ENCODE measurements at regions not wholly inside any gene's neighbourhood (a gene's known extent, or its start where the extent isn't known, plus 50 kb on each side); places are given as distances from the start of the nearest gene placed in this dataset.
"Not testable (repeated sequence)": the region's sequence is repeated elsewhere in the genome, so short reads cannot be mapped to it uniquely, and the experiment has no call there.

- in situ Hi-C loops (cut with HindIII; ENCODE audit: low pct_ligation_motif_present, low pct_unique_long_range_greater_than_20kb, low sequenced_read_pairs): no loop called here
- DNase-seq: no peak
Observed at GRCh38 chr3:3309887-3310286, 130.4 kb upstream of the CRBN start.

GRCh38 chr3:3308809-3309208 lies 129.3 kb upstream of the CRBN start:
- DNase-seq: no peak
- in situ Hi-C loops (cut with HindIII; ENCODE audit: low pct_ligation_motif_present, low pct_unique_long_range_greater_than_20kb, low sequenced_read_pairs): no loop called here

GRCh38 chr3:3307491-3307890 lies 128.0 kb upstream of the CRBN start:
- in situ Hi-C loops (cut with HindIII; ENCODE audit: low pct_ligation_motif_present, low pct_unique_long_range_greater_than_20kb, low sequenced_read_pairs): no loop called here
- no peak for DNase-seq

DNA sequence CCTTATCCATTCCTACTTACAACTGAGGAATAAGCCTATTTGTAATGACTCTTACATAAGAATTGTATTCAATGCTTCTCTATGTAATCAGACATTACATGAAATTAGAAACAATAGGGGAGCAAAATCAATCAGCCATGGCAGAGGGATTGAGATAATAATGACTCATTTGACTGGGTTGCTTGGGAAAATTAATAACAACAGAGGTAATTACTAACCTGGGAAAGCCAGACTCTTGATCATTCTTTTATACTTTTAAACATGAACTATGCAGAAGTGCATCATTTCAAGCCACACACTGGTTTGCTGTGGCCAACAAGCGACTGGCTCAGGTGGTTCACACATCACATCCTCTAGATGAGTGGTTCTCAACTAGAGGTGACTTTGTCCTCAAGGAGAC lies 126.3 kb upstream of the CRBN start:
- in situ Hi-C loops (cut with HindIII; ENCODE audit: low pct_ligation_motif_present, low pct_unique_long_range_greater_than_20kb, low sequenced_read_pairs): no loop called here
- DNase-seq: no peak

DNA sequence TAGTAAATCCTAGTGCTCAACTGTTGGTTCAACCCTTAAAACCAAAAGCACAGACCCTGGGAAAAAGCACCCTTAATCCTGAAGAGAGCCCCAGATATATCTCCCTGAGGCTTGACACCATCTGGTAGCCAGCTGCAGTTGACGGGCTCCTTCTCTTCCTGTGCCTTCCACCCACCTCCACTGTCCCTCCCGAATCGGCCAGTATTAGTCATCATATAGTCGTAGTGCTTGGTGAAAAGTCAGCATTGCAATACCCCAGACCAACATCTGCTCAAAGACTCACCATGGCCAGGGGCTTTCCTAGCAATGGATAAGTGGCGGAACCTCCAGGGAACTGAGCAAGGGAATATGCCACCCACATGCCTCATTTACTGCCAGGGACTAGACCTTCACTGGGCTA lies 125.6 kb upstream of the CRBN start:
- in situ Hi-C loops (cut with HindIII; ENCODE audit: low pct_ligation_motif_present, low pct_unique_long_range_greater_than_20kb, low sequenced_read_pairs): no loop called here
- no peak for DNase-seq

DNA sequence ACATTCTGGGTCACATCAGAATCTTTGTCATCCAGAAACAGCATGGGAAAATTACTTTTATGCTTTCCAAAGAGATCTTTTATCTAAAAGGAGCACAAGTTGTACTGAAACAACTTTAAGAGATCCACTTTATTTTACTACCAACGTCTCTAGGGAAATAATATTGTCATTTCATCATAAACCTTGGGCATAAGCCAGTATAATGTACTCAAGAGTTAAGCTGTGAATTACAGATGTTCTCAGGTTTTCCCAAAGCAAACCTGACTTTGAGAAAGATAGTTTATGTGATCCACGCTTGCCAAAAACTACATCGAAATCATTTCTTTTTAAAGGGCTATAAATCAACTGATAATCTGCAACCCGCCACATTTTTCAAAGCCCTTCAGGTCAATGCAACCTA lies 124.1 kb upstream of the CRBN start:
- no peak for DNase-seq
- in situ Hi-C loops (cut with HindIII; ENCODE audit: low pct_ligation_motif_present, low pct_unique_long_range_greater_than_20kb, low sequenced_read_pairs): no loop called here

- DNase-seq: no peak
- in situ Hi-C loops (cut with HindIII; ENCODE audit: low pct_ligation_motif_present, low pct_unique_long_range_greater_than_20kb, low sequenced_read_pairs): no loop called here
Observed at GRCh38 chr3:3302964-3303363, 123.5 kb upstream of the CRBN start.

GRCh38 chr3:3301476-3301875 lies 122.0 kb upstream of the CRBN start:
- in situ Hi-C loops (cut with HindIII; ENCODE audit: low pct_ligation_motif_present, low pct_unique_long_range_greater_than_20kb, low sequenced_read_pairs): no loop called here
- no peak for DNase-seq

GRCh38 chr3:3296979-3297381 lies 117.5 kb upstream of the CRBN start:
- DNase-seq: no peak
- in situ Hi-C loops (cut with HindIII; ENCODE audit: low pct_ligation_motif_present, low pct_unique_long_range_greater_than_20kb, low sequenced_read_pairs): no loop called here

GRCh38 chr3:3295586-3295985 lies 116.1 kb upstream of the CRBN start:
- no peak for DNase-seq

GRCh38 chr3:3291756-3292283 lies 112.3 kb upstream of the CRBN start:
- in situ Hi-C loops (cut with HindIII; ENCODE audit: low pct_ligation_motif_present, low pct_unique_long_range_greater_than_20kb, low sequenced_read_pairs): not testable (repeated sequence)

More at GRCh38 chr3:3295586-3295985, 116.1 kb upstream of the CRBN start:
- in situ Hi-C loops (cut with HindIII; ENCODE audit: low pct_ligation_motif_present, low pct_unique_long_range_greater_than_20kb, low sequenced_read_pairs): no loop called here

DNA sequence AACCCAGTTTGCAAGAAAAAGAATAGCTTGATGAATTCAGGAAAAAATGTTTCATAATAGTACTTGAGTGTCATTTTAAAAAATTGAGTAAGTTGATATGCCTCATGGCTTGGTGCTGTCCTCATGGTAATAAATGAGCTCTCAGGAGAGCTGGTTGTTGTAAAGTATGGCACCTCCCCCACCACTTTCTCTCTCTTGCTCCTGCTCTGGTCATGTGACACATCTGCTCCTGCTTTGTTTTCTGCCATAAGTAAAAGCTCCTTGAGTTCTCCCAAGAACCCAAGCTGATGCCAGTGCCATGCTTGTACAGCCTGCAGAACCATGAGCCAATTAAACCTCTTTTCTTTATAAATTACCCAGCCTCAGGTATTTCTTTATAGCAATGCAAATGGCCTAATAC lies 108.8 kb upstream of the CRBN start:
- in situ Hi-C loops (cut with HindIII; ENCODE audit: low pct_ligation_motif_present, low pct_unique_long_range_greater_than_20kb, low sequenced_read_pairs): no loop called here
- no peak for DNase-seq

More at GRCh38 chr3:3291756-3292283, 112.3 kb upstream of the CRBN start:
- DNase-seq: not testable (repeated sequence)

DNA sequence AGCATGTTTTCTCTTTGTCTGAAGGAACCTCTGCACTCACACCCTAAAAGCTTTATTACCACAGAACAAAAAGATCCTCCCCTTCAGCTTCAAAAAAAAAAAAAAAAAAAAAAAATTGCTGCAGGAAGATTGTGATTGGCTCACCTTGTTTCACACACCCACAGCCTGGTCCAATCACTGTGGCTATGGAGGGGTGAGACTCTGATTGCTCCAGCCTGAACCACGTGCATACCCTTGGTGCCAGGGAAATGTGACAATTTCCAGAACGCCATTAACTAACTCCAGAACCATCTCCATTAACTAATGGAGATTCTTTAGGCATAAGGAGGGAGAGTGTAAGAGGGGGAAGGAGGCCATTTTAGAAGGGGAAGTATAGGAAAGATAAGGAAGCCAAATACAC lies 106.5 kb upstream of the CRBN start:
- in situ Hi-C loops (cut with HindIII; ENCODE audit: low pct_ligation_motif_present, low pct_unique_long_range_greater_than_20kb, low sequenced_read_pairs): no loop called here
- DNase-seq: no peak

GRCh38 chr3:3281024-3281423 lies 101.5 kb upstream of the CRBN start:
- in situ Hi-C loops (cut with HindIII; ENCODE audit: low pct_ligation_motif_present, low pct_unique_long_range_greater_than_20kb, low sequenced_read_pairs): no loop called here
- DNase-seq: no peak

DNA sequence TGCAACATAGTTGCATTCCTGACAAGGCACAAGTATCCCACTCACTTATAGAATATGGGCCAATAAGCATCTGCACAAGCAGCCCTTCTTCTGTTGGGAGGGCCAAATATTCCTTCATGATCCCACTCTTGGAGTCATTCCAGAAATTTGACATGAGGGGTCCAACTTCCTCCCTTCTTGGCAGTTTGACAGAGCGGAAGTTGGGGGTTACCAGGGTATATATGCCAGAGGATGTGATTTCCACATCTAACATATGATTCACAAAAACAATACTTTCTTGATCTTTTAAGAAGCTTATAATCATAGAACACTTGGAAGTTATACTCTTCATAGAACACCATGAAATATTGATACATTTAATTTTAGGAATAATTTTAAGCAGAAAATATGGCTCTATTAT lies 100.9 kb upstream of the CRBN start:
- in situ Hi-C loops (cut with HindIII; ENCODE audit: low pct_ligation_motif_present, low pct_unique_long_range_greater_than_20kb, low sequenced_read_pairs): no loop called here
- no peak for DNase-seq

DNA sequence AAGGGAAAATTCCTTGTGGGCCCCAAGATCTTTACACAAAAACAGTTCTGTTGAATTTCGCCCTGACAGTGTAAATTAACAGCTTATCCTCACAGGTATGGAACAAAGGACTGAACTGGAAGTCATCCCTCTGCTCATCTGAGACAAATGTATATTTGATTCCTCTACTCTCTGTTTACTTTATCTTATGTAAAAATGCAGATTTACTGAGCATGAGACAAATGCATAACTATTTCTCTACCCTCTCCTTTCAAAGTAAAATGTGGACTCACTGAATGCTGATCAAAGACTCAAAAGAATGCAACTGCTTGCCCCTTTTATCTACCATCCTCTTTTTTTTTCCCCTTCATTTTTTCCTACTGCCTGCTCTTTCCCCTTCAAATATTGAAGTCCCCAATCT lies 98.6 kb upstream of the CRBN start:
- in situ Hi-C loops (cut with HindIII; ENCODE audit: low pct_ligation_motif_present, low pct_unique_long_range_greater_than_20kb, low sequenced_read_pairs): no loop called here
- no peak for DNase-seq

GRCh38 chr3:3276630-3277029 lies 97.1 kb upstream of the CRBN start:
- no peak for DNase-seq
- in situ Hi-C loops (cut with HindIII; ENCODE audit: low pct_ligation_motif_present, low pct_unique_long_range_greater_than_20kb, low sequenced_read_pairs): no loop called here

GRCh38 chr3:3264796-3265195 lies 85.3 kb upstream of the CRBN start:
- DNase-seq: no peak
- in situ Hi-C loops (cut with HindIII; ENCODE audit: low pct_ligation_motif_present, low pct_unique_long_range_greater_than_20kb, low sequenced_read_pairs): no loop called here

DNA sequence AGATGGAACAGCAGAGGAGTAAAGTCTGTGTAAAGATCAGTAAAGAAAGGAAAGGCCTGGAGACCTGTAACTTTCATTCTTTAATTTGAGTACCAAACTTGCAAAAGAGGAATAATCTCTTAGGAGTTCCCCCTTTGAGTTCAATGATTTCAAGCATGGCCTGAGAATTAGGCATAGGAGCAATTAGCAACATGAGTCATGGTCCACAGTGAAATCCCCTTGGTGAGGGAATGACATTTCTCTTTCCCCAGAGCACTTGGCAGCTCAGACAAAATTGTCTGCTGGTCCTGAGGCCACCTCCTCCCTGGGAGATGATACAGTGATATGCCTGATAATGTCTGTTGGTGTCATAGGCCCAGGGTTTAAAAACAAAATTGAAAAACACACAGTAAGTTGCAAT lies 81.4 kb upstream of the CRBN start:
- no peak for DNase-seq
- in situ Hi-C loops (cut with HindIII; ENCODE audit: low pct_ligation_motif_present, low pct_unique_long_range_greater_than_20kb, low sequenced_read_pairs): no loop called here

DNA sequence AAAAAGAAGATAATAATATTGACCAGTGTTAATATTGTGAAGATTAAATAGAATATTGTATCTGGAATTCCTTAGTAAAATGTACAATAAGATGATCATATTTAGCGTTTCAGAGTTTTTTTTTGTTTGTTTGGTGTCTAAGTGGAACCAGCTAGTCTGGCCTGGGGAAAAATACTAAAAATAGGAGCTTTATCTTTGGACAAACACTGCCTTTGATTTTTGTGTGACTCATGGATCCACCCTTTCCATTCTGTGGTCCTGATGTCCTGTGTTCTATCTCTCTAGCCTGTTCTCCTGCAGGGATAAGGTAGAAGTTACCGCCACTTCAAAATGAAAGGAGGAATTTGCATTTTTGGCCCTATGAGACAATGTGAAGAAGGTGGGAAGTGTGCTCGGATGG lies 79.7 kb upstream of the CRBN start:
- DNase-seq: no peak
- in situ Hi-C loops (cut with HindIII; ENCODE audit: low pct_ligation_motif_present, low pct_unique_long_range_greater_than_20kb, low sequenced_read_pairs): no loop called here

- in situ Hi-C loops (cut with HindIII; ENCODE audit: low pct_ligation_motif_present, low pct_unique_long_range_greater_than_20kb, low sequenced_read_pairs): no loop called here
- DNase-seq: no peak
Observed at GRCh38 chr3:3258281-3258680, 78.8 kb upstream of the CRBN start.

Data from ACHN (cell line).